GM19043 (cell line): ENCODE measurements at regions not wholly inside any gene's neighbourhood (a gene's known extent, or its start where the extent isn't known, plus 50 kb on each side); places are given as distances from the start of the nearest gene placed in this dataset.

Source experiments
- ATAC-seq: cut with Tn5 transposase; IDR thresholded peaks from one replicate; pipeline ENCODE4 v1.9.1; 2021; ENCODE audit warnings: low read depth; ENCODE audit not compliant: unreplicated experiment

DNA sequence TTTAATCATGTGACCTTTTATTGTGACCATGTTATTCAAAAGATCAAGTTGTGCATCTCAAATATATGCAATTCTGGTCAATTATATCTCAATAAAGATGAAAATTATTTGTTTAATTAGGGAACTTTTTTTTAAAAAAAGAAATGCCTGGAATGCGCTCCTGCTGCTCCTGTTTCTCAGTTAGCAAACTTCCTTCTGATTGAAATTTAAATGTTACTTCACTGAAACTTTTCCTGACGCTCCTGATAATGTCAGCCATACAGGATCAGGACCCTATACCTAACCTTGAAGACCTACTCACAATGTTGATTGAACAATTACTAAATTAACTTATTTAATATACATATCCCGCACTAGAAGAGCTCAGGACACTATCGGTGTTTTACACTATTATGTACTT is 190.4 kb downstream of the MACC1 start:
- ATAC-seq, result no peak

DNA sequence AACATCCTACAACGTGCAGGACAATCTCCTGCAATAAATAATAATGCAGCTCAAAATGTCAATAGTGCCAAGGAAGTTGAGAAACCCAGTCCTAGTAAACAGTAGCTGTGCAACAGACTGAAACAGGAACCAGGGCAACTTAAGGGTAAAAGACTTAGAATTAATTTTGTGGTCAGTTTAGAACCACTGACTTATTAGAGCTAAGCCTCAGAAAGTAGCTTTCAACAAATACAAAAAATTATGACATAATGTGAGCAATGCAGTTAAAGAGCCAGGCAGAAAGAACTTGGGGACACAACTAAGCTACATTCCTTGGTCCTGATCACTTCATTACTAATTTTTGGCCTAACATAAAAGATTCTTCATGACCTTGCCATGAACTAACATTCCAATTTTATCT is 195.4 kb downstream of the MACC1 start:
- ATAC-seq, result peak; percentile 58

DNA sequence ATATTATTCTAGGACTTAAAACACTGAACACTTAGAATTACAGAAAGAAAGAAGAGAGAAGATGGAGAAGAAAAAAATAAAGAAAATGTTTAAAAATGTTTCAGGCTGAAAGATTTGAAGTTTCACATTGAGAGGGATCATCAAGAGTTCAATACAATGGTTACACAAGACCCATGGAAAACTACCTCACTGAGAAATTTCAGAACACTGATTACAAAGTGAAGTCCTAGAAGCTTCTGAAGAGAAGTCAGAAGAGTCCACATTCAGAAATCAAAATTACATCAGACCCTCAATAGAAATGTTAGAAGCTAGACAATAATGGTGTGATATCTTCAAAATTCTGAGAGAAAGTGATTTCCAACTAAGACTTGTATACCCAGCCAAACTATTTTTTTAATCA is 196.1 kb downstream of the MACC1 start:
- no peak for ATAC-seq

DNA sequence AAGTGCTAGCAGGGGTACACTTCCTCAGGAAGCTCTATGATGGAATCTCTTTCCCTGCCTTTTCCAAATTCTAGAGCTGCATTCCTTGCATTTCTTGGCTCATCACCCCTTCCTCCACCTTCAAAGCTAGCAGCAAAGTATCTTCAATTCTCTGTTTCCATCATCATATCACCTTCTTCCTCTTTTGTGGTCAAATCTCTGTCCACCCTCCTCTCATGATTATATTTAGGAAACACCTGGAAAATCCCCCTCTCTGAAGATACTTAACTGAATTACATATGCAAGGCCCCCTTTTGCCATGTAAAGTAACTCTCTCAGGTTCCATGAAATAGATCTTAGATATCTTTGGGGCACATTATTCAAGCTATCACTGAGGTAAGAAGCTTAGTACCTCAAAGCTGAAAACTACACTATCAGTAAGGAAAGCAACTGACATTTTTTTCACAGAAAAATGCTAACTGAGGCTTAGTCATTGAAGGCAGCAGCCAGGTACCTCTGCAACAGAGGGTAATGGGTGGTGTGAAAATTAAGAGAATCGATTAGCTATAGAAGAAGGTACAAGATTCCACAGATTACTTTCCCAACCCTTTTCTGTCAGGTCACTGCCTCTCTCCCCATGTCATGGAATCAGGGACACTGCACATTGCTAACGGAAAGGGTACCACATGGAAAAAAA is 197.3 kb downstream of the MACC1 start:
- ATAC-seq, result peak; percentile 55

- ATAC-seq, result no peak
Observed at GRCh38 chr7:20016669-20017068, 200.5 kb downstream of the MACC1 start.

- no peak for ATAC-seq
Observed at GRCh38 chr7:20013536-20013935, 203.6 kb downstream of the MACC1 start.

- ATAC-seq, result no peak
Observed at GRCh38 chr7:20012100-20012499, 205.1 kb downstream of the MACC1 start.

DNA sequence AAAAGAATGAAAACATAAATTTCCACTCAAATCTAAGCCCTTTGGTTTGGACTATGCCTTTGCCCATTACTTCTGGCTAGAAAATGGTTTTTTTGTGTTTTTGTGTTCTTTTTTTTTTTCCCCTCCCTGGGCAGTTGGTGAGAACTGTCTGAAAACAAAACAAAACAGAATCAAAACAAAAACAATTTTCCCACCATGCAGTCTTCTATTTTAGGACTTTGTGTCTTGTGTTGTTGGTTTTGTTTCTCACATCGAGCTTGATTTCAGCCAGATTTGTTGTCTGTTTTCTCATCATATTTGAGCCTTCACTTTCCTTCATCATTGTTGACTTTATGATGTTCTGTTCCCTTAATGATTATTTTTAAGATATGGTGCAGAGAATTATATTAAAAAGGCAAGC is 206.3 kb downstream of the MACC1 start:
- no peak for ATAC-seq

DNA sequence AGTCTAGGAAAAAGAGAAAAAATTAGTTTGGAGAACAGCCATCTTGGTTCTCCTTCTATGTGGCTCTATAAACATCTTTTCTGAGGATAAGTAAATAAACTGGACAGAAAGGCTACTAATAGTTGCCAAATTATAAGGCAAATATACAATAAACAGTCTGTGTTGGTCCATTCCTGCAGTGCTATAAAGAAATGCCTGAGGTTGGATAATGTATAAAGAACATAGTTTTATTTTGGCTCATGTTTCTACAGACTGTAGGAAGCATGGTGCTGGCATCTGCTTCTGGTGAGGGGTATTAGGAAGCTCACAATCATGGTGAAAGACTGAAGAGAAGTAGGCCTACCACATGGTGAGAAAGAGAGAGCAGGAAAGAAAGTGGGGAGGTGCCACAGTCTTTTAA is 209.7 kb downstream of the MACC1 start:
- ATAC-seq, result no peak

GRCh38 chr7:20005081-20005480 is 212.1 kb downstream of the MACC1 start:
- no peak for ATAC-seq

- ATAC-seq, result no peak
Observed at GRCh38 chr7:19999681-20000080, 217.5 kb downstream of the MACC1 start.

DNA sequence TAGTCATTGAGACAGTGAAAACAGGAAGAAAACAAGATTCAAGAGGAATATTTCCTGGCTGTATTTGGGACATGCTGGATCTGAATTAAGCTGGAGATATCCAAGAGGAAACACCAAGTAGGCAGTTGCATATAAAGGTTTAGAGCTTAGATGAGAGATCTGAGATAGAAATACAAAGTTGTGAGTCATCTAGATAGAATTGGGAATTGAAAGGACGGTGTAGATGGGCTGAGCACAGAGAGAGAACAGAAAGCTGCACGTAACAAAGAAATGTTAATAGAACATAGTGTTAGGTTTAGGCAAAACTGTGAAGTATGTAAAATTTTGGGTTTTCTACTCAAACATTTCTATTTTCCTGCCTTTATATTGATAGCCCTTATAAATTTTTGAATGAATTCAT is 218.5 kb upstream of the TMEM196 start:
- ATAC-seq, result no peak

- ATAC-seq, result no peak
Observed at GRCh38 chr7:19989906-19990305, 216.5 kb upstream of the TMEM196 start.

DNA sequence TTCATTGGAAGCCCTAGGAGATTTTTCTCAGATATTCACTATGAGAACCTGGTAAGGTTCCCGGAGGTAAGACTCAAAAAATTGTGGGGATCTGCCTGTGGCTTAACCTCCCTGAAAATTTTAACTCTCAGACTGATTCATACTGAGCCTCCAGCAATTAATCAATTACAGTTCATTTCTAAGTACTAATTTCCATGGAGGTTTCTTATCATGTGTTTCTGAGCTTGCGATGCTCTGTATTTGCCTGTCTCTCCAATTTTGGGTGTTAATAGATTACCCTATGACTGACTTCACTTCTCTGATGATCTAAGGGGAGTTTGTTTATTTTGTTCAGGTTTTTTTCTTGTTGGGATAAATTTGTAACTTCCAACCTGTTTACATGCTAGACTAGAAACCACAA is 215.4 kb upstream of the TMEM196 start:
- ATAC-seq, result no peak

- no peak for ATAC-seq
Observed at GRCh38 chr7:19984231-19984632, 210.8 kb upstream of the TMEM196 start.

- no peak for ATAC-seq
Observed at GRCh38 chr7:19982841-19983835, 209.7 kb upstream of the TMEM196 start.

- ATAC-seq, result no peak
Observed at GRCh38 chr7:19973581-19973980, 200.2 kb upstream of the TMEM196 start.

DNA sequence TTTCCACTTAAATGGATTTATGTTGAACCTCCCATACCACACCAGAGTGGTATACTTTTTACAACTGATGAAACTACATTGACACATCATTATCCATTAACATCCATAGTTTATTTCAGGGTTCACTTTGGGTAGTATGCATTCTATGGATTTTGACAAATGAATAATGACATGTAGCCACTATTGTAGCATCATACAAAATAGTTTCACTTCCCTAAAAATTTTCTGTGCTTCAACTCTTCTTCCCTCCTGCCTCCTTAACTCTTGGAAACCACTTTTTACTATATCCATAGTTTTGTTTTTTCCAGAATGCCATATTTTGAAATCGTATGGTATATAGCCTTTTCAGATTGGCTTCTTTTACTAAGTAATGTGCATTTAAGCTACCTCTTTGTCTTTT is 199.5 kb upstream of the TMEM196 start:
- ATAC-seq, result no peak

- ATAC-seq, result no peak
Observed at GRCh38 chr7:19971956-19972355, 198.5 kb upstream of the TMEM196 start.

DNA sequence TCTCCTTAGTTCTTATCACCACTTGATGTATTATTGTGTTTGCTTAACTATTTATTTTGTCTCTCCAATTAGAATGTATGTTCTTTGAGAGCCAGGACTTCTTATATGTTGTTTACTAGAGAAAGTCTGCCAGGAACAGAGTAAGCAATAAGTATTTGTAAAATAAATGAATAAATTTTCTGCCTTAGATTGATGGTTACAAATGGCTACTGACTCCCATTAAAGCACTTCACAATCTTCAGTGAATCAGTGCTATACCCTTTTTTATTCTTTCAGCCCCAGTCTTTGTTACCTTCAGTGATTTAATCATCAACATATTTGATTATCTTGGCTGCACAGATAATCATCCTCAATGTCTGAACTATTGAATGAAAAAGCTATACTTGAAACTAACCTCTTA is 197.1 kb upstream of the TMEM196 start:
- ATAC-seq, result no peak

DNA sequence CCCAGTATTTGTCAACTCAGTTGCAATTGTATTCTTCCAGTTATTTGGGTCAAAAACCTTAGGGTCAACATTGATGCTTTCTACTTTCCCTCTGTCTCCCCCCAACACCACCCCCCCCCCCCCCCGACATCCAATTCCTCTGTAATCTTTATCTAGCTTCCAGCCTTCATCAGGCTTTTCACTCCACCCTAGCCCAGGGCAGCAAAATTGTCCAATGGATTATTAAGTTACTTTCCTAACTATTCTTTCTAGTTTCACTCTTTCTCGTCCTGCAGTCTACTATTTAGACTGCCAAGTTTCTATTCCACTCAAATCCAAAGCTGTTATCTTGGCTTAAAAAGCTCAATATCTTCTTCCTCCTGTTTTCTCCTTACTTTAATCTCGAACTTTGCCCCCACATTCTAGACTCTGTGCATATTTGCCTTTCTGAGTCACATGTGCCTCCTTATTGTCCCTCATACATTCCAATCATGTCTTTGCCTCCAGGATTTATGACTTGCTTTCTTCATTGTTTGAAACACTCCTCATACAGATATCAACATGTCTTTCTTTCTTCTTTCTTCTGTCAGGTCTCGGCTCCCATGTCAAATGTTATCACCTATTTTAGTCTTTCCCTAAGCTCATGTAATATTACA is 196.6 kb upstream of the TMEM196 start:
- no peak for ATAC-seq
